Amniotic stem cell (primary cell): ENCODE measurements at regions not wholly inside any gene's neighbourhood (a gene's known extent, or its start where the extent isn't known, plus 50 kb on each side); places are given as distances from the start of the nearest gene placed in this dataset.
A peak's percentile ranks its signal among the peaks of the same experiment; 100 is the strongest.

Source experiments
- DNase-seq: peaks from one replicate; lab custom pipeline; 2025; lab: John Stamatoyannopoulos, UW

- no peak for DNase-seq
These were observed 220.2 kb downstream of the PTEN start for GRCh38 chr10:88083597-88083989.

DNA sequence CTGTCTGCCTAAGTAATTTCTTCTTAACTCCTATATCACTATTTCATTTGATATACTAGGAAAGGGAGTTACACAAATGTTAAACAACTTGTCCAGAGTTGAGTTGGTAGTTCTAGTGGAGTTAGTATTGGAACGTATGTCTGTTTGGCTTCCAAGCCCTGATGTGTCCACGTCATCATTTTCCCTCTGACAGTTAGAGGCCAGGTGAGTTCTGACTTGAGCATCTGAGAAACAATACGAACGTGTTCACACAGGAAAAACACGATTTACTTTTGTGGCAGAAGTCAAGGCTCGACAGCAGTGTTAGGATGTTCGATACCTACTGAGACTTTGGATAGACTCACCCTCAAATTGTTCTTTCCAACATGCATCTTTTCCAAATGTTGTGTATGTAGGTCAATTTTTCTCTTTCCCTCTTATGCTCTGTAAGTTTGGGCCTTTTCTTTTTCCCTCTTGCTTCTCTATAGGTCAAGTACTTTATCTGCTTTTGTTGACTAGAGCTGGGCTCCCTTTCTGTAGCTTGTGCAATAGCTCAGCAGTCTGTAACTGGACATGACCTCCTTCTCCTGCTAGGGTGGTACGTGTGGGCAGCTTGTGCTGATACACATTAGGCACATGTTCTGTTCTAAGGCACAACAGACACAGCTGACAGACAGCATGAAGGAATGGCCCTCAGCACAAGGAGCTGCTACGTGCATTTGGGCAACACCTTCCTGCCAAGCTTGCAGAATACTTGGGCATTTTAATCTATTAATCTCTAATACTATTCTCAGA lies 222.9 kb downstream of the PTEN start:
- no peak for DNase-seq

DNA sequence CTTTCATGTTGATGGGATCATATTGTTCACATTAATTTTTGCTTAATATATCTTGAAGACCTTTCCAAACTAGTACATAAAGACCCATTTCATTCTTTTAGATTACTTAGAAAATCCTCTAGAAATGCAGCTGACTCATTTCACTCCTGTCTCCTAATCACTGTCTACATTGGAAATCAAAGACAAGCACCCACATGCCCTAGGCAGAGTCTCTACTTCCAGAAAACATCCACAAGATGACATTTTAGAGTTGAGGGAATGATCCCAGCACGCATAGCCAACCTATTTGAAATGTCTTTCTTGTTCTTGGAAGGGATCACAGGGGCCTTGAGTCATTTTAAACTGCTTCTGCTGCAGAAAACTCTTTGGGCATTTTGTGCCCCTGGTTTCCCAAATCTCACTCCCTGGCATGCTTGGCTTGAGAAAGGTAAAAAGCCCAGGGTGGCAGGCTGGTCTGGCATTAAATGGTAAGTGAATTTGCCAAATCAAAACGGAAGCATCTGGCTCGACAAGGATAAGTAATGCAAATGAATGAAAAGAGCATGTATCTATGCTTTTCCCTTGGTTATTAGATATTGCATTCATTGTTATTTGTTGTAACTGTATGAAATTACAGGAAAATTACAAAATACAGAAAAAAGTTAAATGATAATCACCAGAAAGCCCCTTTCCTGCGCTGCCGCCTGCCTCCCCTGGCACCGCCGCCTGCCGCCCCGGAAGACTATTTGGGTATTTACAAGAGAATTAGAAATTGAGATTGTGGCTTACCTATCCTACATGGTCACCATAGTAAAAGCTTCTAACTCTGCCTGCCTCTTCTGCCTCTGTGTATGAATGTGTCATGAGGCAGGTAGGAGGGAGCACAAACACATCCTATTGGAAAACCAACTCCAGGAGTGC lies 225.3 kb downstream of the PTEN start:
- no peak for DNase-seq

- no peak for DNase-seq
These were observed 226.1 kb downstream of the PTEN start for GRCh38 chr10:88089498-88089897.

- no peak for DNase-seq
These were observed 227.3 kb downstream of the PTEN start for GRCh38 chr10:88090568-88091214.

DNA sequence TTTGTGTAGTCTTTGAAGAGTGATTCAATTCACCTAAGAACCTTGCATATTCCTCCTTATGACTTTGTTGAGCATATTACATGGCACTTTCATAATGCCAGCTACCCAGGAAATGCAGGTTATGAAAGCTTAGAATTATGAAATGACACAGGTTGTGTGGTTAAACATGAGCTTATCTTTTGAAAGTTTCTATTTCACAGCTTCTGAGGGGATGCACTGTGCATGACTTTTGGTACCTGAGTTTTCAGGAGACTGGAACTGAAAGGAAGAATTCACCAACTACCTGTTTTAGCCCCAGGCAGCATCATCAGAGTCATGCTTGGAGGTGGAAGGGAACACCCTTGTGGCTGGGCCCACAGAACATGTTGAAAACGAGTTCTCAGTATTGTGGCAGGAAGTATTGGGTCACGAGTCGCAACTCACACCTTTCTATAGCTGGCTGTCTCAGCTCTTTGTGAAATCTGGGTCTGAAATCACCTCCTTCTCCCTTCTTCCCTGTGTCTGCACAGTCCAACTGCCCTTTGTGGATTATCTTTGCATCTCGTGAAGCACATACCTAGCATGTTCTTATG lies 228.2 kb downstream of the PTEN start:
- DNase-seq: no peak

DNA sequence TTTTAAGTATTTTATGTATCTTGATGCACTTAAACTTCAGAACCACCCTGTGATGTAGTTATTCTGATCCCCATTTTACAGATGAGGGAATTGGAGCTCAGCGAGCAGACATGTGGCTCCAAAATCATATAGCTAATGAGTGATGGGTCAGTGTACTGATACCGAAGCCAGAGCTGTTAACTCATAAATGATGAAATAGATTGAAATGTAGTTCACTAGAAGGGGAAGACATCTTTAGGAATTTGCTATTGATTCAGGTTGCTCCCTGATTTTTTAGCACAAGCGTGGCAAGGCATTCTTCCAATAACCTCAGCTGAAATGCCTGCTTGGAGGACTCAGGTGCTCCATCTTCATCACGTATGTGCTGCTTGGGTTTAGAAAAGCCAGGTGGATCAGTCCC lies 228.8 kb downstream of the PTEN start:
- DNase-seq: no peak

DNA sequence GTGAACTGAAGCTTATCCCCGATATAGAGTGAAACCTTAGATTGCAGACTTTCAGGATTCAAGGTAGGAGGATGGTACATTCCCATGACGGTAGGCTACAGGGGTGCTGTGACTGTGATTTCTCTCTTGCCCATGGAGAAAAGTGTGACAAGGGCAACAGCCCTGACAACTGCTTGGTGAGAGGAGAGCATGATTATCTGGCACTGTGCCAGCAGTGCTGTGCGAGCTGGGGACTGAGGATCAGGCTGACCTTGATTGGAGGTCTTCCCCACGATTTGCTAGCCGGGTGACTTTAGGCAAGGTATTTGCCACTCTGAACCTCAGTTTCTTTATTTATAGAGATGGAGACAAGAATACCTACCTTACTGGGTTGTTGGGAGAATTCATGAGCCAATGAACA lies 229.5 kb downstream of the PTEN start:
- DNase-seq: no peak

- DNase-seq: no peak
These were observed 231.4 kb downstream of the PTEN start for GRCh38 chr10:88094795-88095194.

DNA sequence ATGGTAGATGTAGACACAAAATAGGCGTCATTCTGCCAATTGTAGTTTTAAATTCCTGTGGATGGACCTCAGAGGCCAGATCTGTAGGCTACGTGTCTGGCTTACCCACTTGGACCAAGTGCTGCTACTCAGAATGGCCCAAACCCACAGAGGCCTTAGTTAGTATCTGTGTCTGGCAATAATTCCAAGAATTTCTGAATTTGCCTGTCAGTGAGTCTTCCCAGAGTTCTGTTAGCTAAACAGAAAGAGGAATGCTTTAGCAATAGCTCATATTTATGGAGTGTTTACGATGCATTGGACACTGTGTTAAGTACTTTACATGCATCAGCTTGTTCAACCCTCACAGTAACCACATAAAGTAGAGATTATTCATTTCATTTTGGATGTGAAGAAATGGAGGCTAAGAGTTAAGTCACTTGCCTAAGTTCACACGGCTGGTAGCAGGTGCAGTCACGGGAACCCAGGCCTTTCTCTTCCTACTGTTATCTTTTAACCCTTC lies 231.8 kb downstream of the PTEN start:
- no peak for DNase-seq

DNA sequence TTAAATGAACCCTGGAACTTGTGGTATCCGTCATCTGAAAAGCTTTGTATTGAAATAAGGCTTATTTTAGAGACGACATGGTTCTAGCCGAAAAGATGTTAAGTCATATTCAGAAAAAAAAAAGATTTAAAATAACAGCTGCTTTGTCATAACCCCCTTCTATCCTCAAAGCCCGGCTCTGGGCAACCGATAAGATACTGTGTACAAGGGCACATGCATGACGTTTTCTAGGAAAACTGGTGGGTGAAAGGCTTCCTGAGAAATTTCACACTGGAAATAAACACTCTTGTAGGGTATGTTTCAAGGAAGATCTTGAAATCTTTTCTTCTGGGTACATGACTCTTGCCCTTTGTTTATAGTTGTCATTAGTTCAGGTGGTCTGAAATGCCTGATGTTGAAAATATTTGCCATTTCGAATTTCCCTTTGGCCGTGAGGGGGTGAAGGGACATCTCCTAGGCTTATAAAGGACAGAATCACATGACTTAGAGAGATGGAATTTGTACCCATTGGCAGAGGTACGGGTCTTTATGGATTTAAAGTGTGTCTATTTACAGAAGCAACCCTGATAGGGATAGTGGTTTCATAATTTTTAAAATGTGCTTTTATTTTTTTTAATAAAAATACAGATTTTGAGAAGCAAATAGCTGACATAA lies 232.5 kb downstream of the PTEN start:
- DNase-seq: no peak

- DNase-seq: no peak
These were observed 233.7 kb downstream of the PTEN start for GRCh38 chr10:88097092-88097516.

DNA sequence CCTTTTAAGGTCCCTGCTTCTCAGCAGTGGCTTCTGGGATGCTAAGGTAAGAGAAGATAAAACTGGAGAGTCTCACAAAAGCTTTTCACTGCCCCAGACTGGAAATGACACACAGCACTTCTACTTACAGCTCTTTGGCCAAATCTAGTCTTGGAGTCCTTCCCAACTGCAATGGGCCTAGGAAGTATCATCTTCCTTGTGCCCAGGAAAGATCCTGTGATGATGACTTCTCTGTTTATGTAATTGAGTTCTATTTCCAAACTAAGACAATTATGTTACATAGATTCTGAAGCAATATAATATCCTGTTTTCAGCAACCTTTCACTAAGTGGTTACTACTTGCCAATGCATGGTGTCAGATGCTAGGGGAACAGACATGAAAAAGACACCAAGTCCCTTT lies 234.1 kb downstream of the PTEN start:
- DNase-seq: no peak

GRCh38 chr10:88100281-88100680 lies 236.9 kb downstream of the PTEN start:
- DNase-seq: no peak

GRCh38 chr10:88101666-88102065 lies 238.2 kb downstream of the PTEN start:
- no peak for DNase-seq

DNA sequence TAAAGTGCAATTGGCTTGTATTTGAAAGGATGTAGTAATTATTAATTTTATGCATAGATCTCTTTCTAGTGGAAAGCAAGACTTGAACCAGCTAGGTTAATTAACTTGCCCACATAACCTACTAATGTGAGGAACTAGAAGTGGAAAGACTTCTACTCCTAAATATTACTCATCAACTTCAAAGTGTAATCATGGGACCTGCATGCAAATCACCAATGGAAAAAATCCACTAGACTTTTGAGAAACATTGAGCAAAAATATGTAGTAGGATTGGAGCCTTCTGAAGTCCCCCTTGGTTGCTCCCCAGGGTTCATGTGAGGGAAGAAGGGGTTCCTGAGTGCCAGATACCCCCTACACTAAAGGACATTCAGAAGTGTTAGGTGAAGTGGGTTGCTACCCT lies 240.2 kb downstream of the PTEN start:
- DNase-seq: no peak

DNA sequence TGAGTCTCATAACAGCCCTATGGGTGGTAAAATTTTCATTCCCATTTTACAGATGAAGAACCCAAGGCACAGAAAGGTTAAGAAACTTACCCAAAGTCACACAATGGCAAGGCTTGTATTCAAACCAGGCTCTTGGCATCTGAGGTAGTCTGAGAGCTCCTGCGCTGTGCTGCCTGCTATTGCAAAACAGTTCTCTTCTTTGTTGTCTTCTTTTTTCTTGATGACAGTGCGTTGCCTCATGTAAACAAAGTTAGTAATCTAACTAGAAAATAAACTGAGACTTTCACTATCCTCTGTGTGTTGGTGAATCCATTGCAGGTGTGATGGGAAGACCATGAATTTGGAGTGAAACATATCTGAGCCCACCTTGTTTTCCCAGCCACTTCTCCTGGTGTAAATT lies 240.8 kb downstream of the PTEN start:
- DNase-seq: no peak

GRCh38 chr10:88106366-88106765 lies 242.9 kb downstream of the PTEN start:
- no peak for DNase-seq

- DNase-seq: no peak
These were observed 244.1 kb downstream of the PTEN start for GRCh38 chr10:88107296-88108097.

- DNase-seq: no peak
These were observed 244.7 kb downstream of the PTEN start for GRCh38 chr10:88108115-88108610.

- DNase-seq: peak; percentile 34
These were observed 246.9 kb downstream of the PTEN start for GRCh38 chr10:88110355-88110754.
